B cell (primary cell): ENCODE measurements at regions not wholly inside any gene's neighbourhood (a gene's known extent, or its start where the extent isn't known, plus 50 kb on each side); places are given as distances from the start of the nearest gene placed in this dataset.

Experiments used
- CTCF ChIP-seq: fragments of 200-600 bp; IDR thresholded peaks from one replicate; pipeline ENCODE4 v1.8.0; 2022; ENCODE audit warnings: antibody characterized with exemption, mild to moderate bottlenecking
- EZH2 ChIP-seq: IDR thresholded peaks from 2 replicates; pipeline ENCODE4 v1.6.1; 2012; ENCODE audit warnings: borderline replicate concordance, low read depth, mild to moderate bottlenecking, moderate library complexity, low read length; ENCODE audit not compliant: insufficient read depth, poor library complexity, severe bottlenecking

GRCh38 chr2:126777620-126777978, 121.1 kb upstream of the TEX51 start:
- TF ChIP-seq CTCF (peak; percentile 9), EZH2 (no peak)
